HEK293 (cell line): ENCODE measurements at regions not wholly inside any gene's neighbourhood (a gene's known extent, or its start where the extent isn't known, plus 50 kb on each side); places are given as distances from the start of the nearest gene placed in this dataset.

ENCODE experiments used
- CTCF ChIA-PET: fragments of 350-600 bp; formaldehyde crosslinking; extraction: SDS; loops from one replicate; lab custom pipeline; 2021; ENCODE audit warnings: antibody characterized with exemption; lab: Yijun Ruan, JAX
- POLR2A ChIA-PET: fragments of 300-600 bp; formaldehyde crosslinking; extraction: SDS; loops from one replicate; lab custom pipeline; 2020; ENCODE audit warnings: antibody characterized with exemption, inconsistent platforms; lab: Yijun Ruan, JAX
- H3K27ac ChIP-seq: fragments of 200-500 bp; sonication (Bioruptor generic); 2 replicates; pipeline ENCODE4 v1.5.1; 2014; ENCODE audit warnings: low read depth, low read length, control low read depth, inconsistent platforms; ENCODE audit errors: extremely low read depth
- H3K36me3 ChIP-seq, 2 experiments: fragments of 200-500 bp in 1 of 2; sonication (Bioruptor generic) in 1 of 2; 1 replicate in 1 of 2; 2 replicates in 1 of 2; pipeline ENCODE4 v1.5.1; 2014 to 2017; ENCODE audit warnings: inconsistent platforms in 2 of 2, low read length in 2 of 2; ENCODE audit not compliant: control insufficient read depth in 2 of 2, insufficient read depth in 1 of 2
- H3K4me1 ChIP-seq: fragments of 200-500 bp; sonication (Bioruptor generic); 2 replicates; pipeline ENCODE4 v1.5.1; 2014; ENCODE audit warnings: mild to moderate bottlenecking, low read length, inconsistent platforms; ENCODE audit not compliant: control insufficient read depth, insufficient read depth
- H3K4me3 ChIP-seq: 2 replicates; pipeline ENCODE4 v1.5.1; 2011; ENCODE audit warnings: low read depth, mild to moderate bottlenecking, control low read depth, low read length, moderate library complexity
- H3K9me3 ChIP-seq: fragments of 200-500 bp; sonication (Bioruptor generic); 2 replicates; pipeline ENCODE4 v1.5.1; 2014; ENCODE audit warnings: low read depth, low read length, inconsistent platforms; ENCODE audit not compliant: control insufficient read depth, insufficient read depth
- BCL11A ChIP-seq: fragments of 450-650 bp; formaldehyde crosslinking; IDR thresholded peaks from 2 replicates; pipeline ENCODE4 v1.5.1; 2016; ENCODE audit warnings: low read depth, missing biosample characterization, missing genetic modification characterization
- FEZF1 ChIP-seq: fragments of 450-650 bp; formaldehyde crosslinking; IDR thresholded peaks from 2 replicates; pipeline ENCODE4 v1.5.1; 2016; ENCODE audit warnings: missing biosample characterization, missing genetic modification characterization
- GFI1B ChIP-seq: fragments of 450-650 bp; formaldehyde crosslinking; IDR thresholded peaks from 2 replicates; pipeline ENCODE4 v1.5.1; 2016; ENCODE audit warnings: missing biosample characterization, missing genetic modification characterization
- YY2 ChIP-seq: fragments of 450-650 bp; formaldehyde crosslinking; IDR thresholded peaks from 2 replicates; pipeline ENCODE4 v1.5.1; 2016; ENCODE audit warnings: missing biosample characterization, missing genetic modification characterization
- ZBTB17 ChIP-seq: fragments of 450-650 bp; formaldehyde crosslinking; IDR thresholded peaks from 2 replicates; pipeline ENCODE4 v1.5.1; 2016; ENCODE audit warnings: missing biosample characterization, missing genetic modification characterization
- ZBTB48 ChIP-seq: fragments of 450-650 bp; formaldehyde crosslinking; IDR thresholded peaks from 2 replicates; pipeline ENCODE4 v1.5.1; 2016; ENCODE audit warnings: missing biosample characterization, missing genetic modification characterization
- ZFHX2 ChIP-seq: fragments of 450-650 bp; formaldehyde crosslinking; conservative IDR thresholded peaks from 2 replicates; pipeline ENCODE4 v1.5.1; 2016; ENCODE audit warnings: missing biosample characterization, missing genetic modification characterization
- ZNF140 ChIP-seq: fragments of 450-650 bp; formaldehyde crosslinking; IDR thresholded peaks from 2 replicates; pipeline ENCODE4 v1.5.1; 2016; ENCODE audit warnings: missing biosample characterization, missing genetic modification characterization
- ZNF148 ChIP-seq: fragments of 450-650 bp; formaldehyde crosslinking; IDR thresholded peaks from 2 replicates; pipeline ENCODE4 v1.5.0; 2017; ENCODE audit warnings: missing biosample characterization, missing genetic modification characterization, borderline replicate concordance
- ZNF157 ChIP-seq: fragments of 450-650 bp; formaldehyde crosslinking; IDR thresholded peaks from 2 replicates; pipeline ENCODE4 v1.5.1; 2016; ENCODE audit warnings: missing biosample characterization, missing genetic modification characterization
- ZNF16 ChIP-seq: fragments of 450-650 bp; formaldehyde crosslinking; IDR thresholded peaks from 2 replicates; pipeline ENCODE4 v1.5.1; 2016; ENCODE audit warnings: low read depth, missing biosample characterization, missing genetic modification characterization
- ZNF169 ChIP-seq: fragments of 450-650 bp; formaldehyde crosslinking; IDR thresholded peaks from 2 replicates; pipeline ENCODE4 v1.5.1; 2016; ENCODE audit warnings: missing biosample characterization, missing genetic modification characterization
- ZNF2 ChIP-seq: fragments of 450-650 bp; formaldehyde crosslinking; IDR thresholded peaks from 2 replicates; pipeline ENCODE4 v1.5.1; 2016; ENCODE audit warnings: missing biosample characterization, missing genetic modification characterization
- ZNF239 ChIP-seq: fragments of 450-650 bp; formaldehyde crosslinking; IDR thresholded peaks from 2 replicates; pipeline ENCODE4 v1.5.1; 2016; ENCODE audit warnings: missing biosample characterization, missing genetic modification characterization
- ZNF335 ChIP-seq: fragments of 450-650 bp; formaldehyde crosslinking; conservative IDR thresholded peaks from 2 replicates; pipeline ENCODE4 v1.5.1; 2016; ENCODE audit warnings: missing biosample characterization, missing genetic modification characterization
- ZNF416 ChIP-seq: fragments of 450-650 bp; formaldehyde crosslinking; IDR thresholded peaks from 2 replicates; pipeline ENCODE4 v1.5.1; 2016; ENCODE audit warnings: missing biosample characterization, missing genetic modification characterization
- ZNF48 ChIP-seq: fragments of 450-650 bp; formaldehyde crosslinking; IDR thresholded peaks from 2 replicates; pipeline ENCODE4 v1.5.1; 2016; ENCODE audit warnings: missing biosample characterization, missing genetic modification characterization
- ZNF549 ChIP-seq: fragments of 450-650 bp; IDR thresholded peaks from 2 replicates; pipeline ENCODE4 v1.5.1; 2018; ENCODE audit warnings: missing biosample characterization, missing genetic modification characterization, mild to moderate bottlenecking, inconsistent platforms, moderate library complexity
- ZNF624 ChIP-seq: fragments of 450-650 bp; formaldehyde crosslinking; IDR thresholded peaks from 2 replicates; pipeline ENCODE4 v1.5.1; 2017; ENCODE audit warnings: missing biosample characterization, missing genetic modification characterization
- ZNF654 ChIP-seq: fragments of 450-650 bp; formaldehyde crosslinking; IDR thresholded peaks from 2 replicates; pipeline ENCODE4 v1.5.1; 2016; ENCODE audit warnings: low read depth, missing biosample characterization, missing genetic modification characterization
- ZNF660 ChIP-seq: fragments of 450-650 bp; IDR thresholded peaks from 2 replicates; pipeline ENCODE4 v1.5.1; 2018; ENCODE audit warnings: missing biosample characterization, mild to moderate bottlenecking, missing genetic modification characterization
- ZNF670 ChIP-seq: fragments of 450-650 bp; formaldehyde crosslinking; IDR thresholded peaks from 2 replicates; pipeline ENCODE4 v1.5.1; 2016; ENCODE audit warnings: missing biosample characterization, missing genetic modification characterization, low read depth
- ZNF677 ChIP-seq: fragments of 450-650 bp; IDR thresholded peaks from 2 replicates; pipeline ENCODE4 v1.5.0; 2018; ENCODE audit warnings: missing biosample characterization, mild to moderate bottlenecking, missing genetic modification characterization, moderate library complexity
- ZNF791 ChIP-seq: fragments of 450-650 bp; formaldehyde crosslinking; IDR thresholded peaks from 2 replicates; pipeline ENCODE4 v1.5.1; 2016; ENCODE audit warnings: missing biosample characterization, missing genetic modification characterization
- ZSCAN16 ChIP-seq: fragments of 450-650 bp; formaldehyde crosslinking; IDR thresholded peaks from 2 replicates; pipeline ENCODE4 v1.5.1; 2016; ENCODE audit warnings: missing biosample characterization, missing genetic modification characterization
- ZXDB ChIP-seq: fragments of 450-650 bp; formaldehyde crosslinking; IDR thresholded peaks from 2 replicates; pipeline ENCODE4 v1.5.1; 2016; ENCODE audit warnings: missing biosample characterization, missing genetic modification characterization
- TF ChIP-seq, protein P1 (sequence below): fragments of 450-650 bp; formaldehyde crosslinking; optimal IDR thresholded peaks from 2 replicates; pipeline ENCODE3; 2016; ENCODE audit warnings: missing biosample characterization, mild to moderate bottlenecking, missing genetic modification characterization
- TF ChIP-seq, protein P2 (sequence below): fragments of 450-650 bp; IDR thresholded peaks from 2 replicates; pipeline ENCODE4 v1.5.1; 2018; ENCODE audit warnings: missing biosample characterization, missing genetic modification characterization
- TF ChIP-seq, protein P3 (sequence below): fragments of 450-650 bp; formaldehyde crosslinking; IDR thresholded peaks from 2 replicates; pipeline ENCODE4 v1.5.1; 2016; ENCODE audit warnings: missing biosample characterization, missing genetic modification characterization

GRCh38 chr2:2798337-2798736 lies 467.3 kb upstream of the MYT1L start:
- no peak overlapping the region for H3K4me3 ChIP-seq
- no peaks in the 10 kb centered on the region for H3K4me1 ChIP-seq
- ChIA-PET CTCF (no interaction called here), POLR2A (no interaction called here)
- TF ChIP-seq, protein P1, sequence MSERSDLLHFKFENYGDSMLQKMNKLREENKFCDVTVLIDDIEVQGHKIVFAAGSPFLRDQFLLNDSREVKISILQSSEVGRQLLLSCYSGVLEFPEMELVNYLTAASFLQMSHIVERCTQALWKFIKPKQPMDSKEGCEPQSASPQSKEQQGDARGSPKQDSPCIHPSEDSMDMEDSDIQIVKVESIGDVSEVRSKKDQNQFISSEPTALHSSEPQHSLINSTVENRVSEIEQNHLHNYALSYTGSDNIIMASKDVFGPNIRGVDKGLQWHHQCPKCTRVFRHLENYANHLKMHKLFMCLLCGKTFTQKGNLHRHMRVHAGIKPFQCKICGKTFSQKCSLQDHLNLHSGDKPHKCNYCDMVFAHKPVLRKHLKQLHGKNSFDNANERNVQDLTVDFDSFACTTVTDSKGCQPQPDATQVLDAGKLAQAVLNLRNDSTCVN (tag by site-specific recombination) = no peak
- TF ChIP-seq FEZF1 = no peak
- no peak for TF ChIP-seq ZBTB17
- TF ChIP-seq ZNF48 = no peak
- no peak for TF ChIP-seq ZNF239 (tag by site-specific recombination)
- TF ChIP-seq YY2 (tag by site-specific recombination) = no peak
- TF ChIP-seq ZXDB (tag by site-specific recombination) = no peak
- no peak for TF ChIP-seq ZNF169 (tag by site-specific recombination)
- TF ChIP-seq ZSCAN16 (tag by site-specific recombination) = no peak
- no peak for TF ChIP-seq BCL11A (tag by site-specific recombination)
- TF ChIP-seq ZNF16 = no peak
- no peak for TF ChIP-seq ZNF677 (tag by site-specific recombination)
- no peak for TF ChIP-seq GFI1B (tag by site-specific recombination)
- TF ChIP-seq ZNF791 = no peak
- TF ChIP-seq ZNF335 (tag by site-specific recombination) = no peak
- H3K27ac ChIP-seq = no peak overlapping the region
- H3K36me3 ChIP-seq = no peaks in the 10 kb centered on the region
- no peaks in the 10 kb centered on the region for H3K9me3 ChIP-seq

DNA sequence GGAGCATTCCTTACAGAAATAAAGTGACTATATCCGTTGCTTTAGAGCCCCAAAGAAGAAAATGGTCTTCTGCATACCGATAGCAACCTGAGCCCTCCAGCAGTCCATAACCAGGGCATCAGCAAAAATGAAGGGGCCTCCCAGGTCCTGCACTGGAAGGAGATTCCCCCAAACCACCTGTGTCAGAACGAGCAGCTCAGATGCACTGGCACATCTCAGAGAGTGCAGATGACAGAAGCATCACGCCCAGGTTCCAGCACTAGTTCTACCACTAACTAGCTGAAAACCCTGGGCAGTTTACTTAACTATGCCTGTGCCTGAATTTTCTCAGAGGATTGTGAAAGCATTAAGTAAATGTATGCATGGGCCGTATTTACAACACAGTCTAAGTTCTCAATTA lies 466.7 kb upstream of the MYT1L start:
- Histone ChIP-seq H3K36me3 (no peaks in the 10 kb centered on the region), H3K4me3 (no peak overlapping the region), H3K27ac (no peak overlapping the region), H3K9me3 (no peaks in the 10 kb centered on the region), H3K4me1 (no peaks in the 10 kb centered on the region)
- ChIA-PET POLR2A (no interaction called here), CTCF (no interaction called here)
- TF ChIP-seq ZNF670 = no peak
- TF ChIP-seq ZNF654 (tag by site-specific recombination) = no peak
- TF ChIP-seq, protein P2, sequence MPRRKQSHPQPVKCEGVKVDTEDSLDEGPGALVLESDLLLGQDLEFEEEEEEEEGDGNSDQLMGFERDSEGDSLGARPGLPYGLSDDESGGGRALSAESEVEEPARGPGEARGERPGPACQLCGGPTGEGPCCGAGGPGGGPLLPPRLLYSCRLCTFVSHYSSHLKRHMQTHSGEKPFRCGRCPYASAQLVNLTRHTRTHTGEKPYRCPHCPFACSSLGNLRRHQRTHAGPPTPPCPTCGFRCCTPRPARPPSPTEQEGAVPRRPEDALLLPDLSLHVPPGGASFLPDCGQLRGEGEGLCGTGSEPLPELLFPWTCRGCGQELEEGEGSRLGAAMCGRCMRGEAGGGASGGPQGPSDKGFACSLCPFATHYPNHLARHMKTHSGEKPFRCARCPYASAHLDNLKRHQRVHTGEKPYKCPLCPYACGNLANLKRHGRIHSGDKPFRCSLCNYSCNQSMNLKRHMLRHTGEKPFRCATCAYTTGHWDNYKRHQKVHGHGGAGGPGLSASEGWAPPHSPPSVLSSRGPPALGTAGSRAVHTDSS (tag by site-specific recombination) = no peak
- TF ChIP-seq ZNF416 (tag by site-specific recombination) = no peak
- TF ChIP-seq ZFHX2 (tag by site-specific recombination) = no peak
- TF ChIP-seq ZNF624 (tag by site-specific recombination) = no peak
- TF ChIP-seq ZNF660 (tag by site-specific recombination) = no peak
- TF ChIP-seq ZNF140 (tag by site-specific recombination) = no peak
- TF ChIP-seq ZNF549 (tag by site-specific recombination) = no peak

- Histone ChIP-seq H3K36me3 (no peaks in the 10 kb centered on the region), H3K9me3 (no peaks in the 10 kb centered on the region), H3K4me1 (no peaks in the 10 kb centered on the region), H3K27ac (no peak overlapping the region), H3K4me3 (no peak overlapping the region)
- POLR2A ChIA-PET = no interaction called here
- CTCF ChIA-PET = no interaction called here
- no peak for TF ChIP-seq ZNF2 (tag by site-specific recombination)
- no peak for TF ChIP-seq ZNF148 (tag by site-specific recombination)
- TF ChIP-seq, protein P3, sequence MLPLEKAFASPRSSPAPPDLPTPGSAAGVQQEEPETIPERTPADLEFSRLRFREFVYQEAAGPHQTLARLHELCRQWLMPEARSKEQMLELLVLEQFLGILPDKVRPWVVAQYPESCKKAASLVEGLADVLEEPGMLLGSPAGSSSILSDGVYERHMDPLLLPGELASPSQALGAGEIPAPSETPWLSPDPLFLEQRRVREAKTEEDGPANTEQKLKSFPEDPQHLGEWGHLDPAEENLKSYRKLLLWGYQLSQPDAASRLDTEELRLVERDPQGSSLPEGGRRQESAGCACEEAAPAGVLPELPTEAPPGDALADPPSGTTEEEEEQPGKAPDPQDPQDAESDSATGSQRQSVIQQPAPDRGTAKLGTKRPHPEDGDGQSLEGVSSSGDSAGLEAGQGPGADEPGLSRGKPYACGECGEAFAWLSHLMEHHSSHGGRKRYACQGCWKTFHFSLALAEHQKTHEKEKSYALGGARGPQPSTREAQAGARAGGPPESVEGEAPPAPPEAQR (tag by site-specific recombination) = no peak
- no peak for TF ChIP-seq ZNF157 (tag by site-specific recombination)
- TF ChIP-seq ZBTB48 (tag by site-specific recombination) = no peak
These were observed 465.1 kb upstream of the MYT1L start for GRCh38 chr2:2796207-2796606.
